HEK293T (cell line): ENCODE measurements at regions not wholly inside any gene's neighbourhood (a gene's known extent, or its start where the extent isn't known, plus 50 kb on each side); places are given as distances from the start of the nearest gene placed in this dataset.

Source experiments
- BHLHE40 ChIP-seq: fragments of 450-650 bp; IDR thresholded peaks from 2 replicates; pipeline ENCODE4 v1.6.1; 2016; ENCODE audit warnings: mild to moderate bottlenecking, moderate library complexity, borderline replicate concordance
- FOXA1 ChIP-seq: fragments of 450-650 bp; IDR thresholded peaks from 2 replicates; pipeline ENCODE4 v1.6.1; 2016; ENCODE audit warnings: mild to moderate bottlenecking
- TARDBP ChIP-seq: fragments of 450-650 bp; IDR thresholded peaks from 2 replicates; pipeline ENCODE4 v1.6.1; 2016

GRCh38 chr6:139490482-139490881 lies 116.0 kb upstream of the CITED2 start:
- no peak for TF ChIP-seq BHLHE40
- no peak for TF ChIP-seq FOXA1
- TF ChIP-seq TARDBP: no peak
